Activated naive CD4-positive, alpha-beta T cell treated with anti-CD3 and anti-CD28 coated beads, Interleukin-2, amount 50 U/mL, for 72 hours (primary cell): ENCODE measurements at regions not wholly inside any gene's neighbourhood (a gene's known extent, or its start where the extent isn't known, plus 50 kb on each side); places are given as distances from the start of the nearest gene placed in this dataset.

Experiments
- ATAC-seq, 2 donors: fragments of 150-1000 bp; cut with Tn5 transposase; 2 replicates each; pipeline ENCODE4 v1.10.0; 2021; ENCODE audit warnings: mild to moderate bottlenecking in 2 of 2, moderate library complexity in 2 of 2
- DNase-seq, 2 donors: peaks; one replicate each; pipeline ENCODE4 v3.0.0; 2021 to 2022; ENCODE audit warnings: low spot score in 2 of 2
- H3K27ac Mint-ChIP-seq, 2 donors: one replicate each; pipeline ENCODE4 v1.8.0; 2022; ENCODE audit warnings: mild to moderate bottlenecking in 2 of 2, mixed read lengths in 2 of 2
- H3K36me3 Mint-ChIP-seq, 2 donors: one replicate each; pipeline ENCODE4 v1.8.0; 2022; ENCODE audit warnings: mixed read lengths in 2 of 2
- H3K9me3 Mint-ChIP-seq, 2 donors: one replicate each; pipeline ENCODE4 v1.8.0; 2022; ENCODE audit warnings: mixed read lengths in 2 of 2

GRCh38 chr9:85258823-85259370 lies 482.9 kb downstream of the AGTPBP1 start:
- peak; percentile 26 to 68 for ATAC-seq
- peaks cover 7 to 17% of the 10 kb centered on the region in 2 donors for H3K9me3 Mint-ChIP-seq
- peak in 1 of 2 donors; percentile 5 for DNase-seq
- no peak overlapping the region for H3K27ac Mint-ChIP-seq
- H3K36me3 Mint-ChIP-seq: peaks cover 0 to 6% of the 10 kb centered on the region in 2 donors

GRCh38 chr9:85258236-85258635 lies 483.5 kb downstream of the AGTPBP1 start:
- peaks cover 0 to 6% of the 10 kb centered on the region in 2 donors for H3K36me3 Mint-ChIP-seq
- ATAC-seq (no peak), DNase-seq (no peak)
- peaks cover 7 to 17% of the 10 kb centered on the region in 2 donors for H3K9me3 Mint-ChIP-seq
- no peak overlapping the region for H3K27ac Mint-ChIP-seq

DNA sequence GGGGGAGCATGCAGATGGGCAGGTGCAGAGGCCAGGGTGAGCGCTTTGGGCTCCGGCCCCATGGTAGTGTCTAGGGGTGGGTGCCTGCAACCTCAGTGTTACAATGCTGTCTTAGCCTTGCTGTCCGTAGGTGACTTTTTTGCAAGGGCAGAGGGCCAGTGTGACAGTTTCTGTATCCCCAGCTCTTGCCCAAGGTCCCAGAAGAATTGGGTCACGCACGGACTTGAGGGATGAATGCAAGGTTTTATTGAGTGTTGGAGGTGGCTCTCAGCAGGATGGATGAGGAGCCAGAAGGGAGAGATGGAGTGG lies 492.5 kb downstream of the AGTPBP1 start:
- no peak for ATAC-seq
- H3K36me3 Mint-ChIP-seq: no peaks in the 10 kb centered on the region
- no peaks in the 10 kb centered on the region for H3K9me3 Mint-ChIP-seq

GRCh38 chr9:85248514-85249312 lies 493.0 kb downstream of the AGTPBP1 start:
- Mint-ChIP-seq H3K9me3 (no peaks in the 10 kb centered on the region), H3K27ac (no peak overlapping the region), H3K36me3 (no peaks in the 10 kb centered on the region)
- ATAC-seq: no peak
- no peak for DNase-seq

More for the DNA sequence above, 492.5 kb downstream of the AGTPBP1 start:
- DNase-seq: no peak
- no peak overlapping the region for H3K27ac Mint-ChIP-seq

- H3K36me3 Mint-ChIP-seq: no peaks in the 10 kb centered on the region
- ATAC-seq (no peak), DNase-seq (no peak)
- H3K9me3 Mint-ChIP-seq: no peaks in the 10 kb centered on the region
- no peak overlapping the region for H3K27ac Mint-ChIP-seq
Measured at GRCh38 chr9:85246541-85246940, 495.2 kb downstream of the AGTPBP1 start.

- Mint-ChIP-seq H3K36me3 (peaks cover 0 to 2% of the 10 kb centered on the region in 2 donors), H3K27ac (no peak overlapping the region), H3K9me3 (peaks cover 2 to 6% of the 10 kb centered on the region in 2 donors)
- ATAC-seq (no peak), DNase-seq (no peak)
Measured at GRCh38 chr9:85244856-85245255, 496.9 kb downstream of the AGTPBP1 start.

- H3K9me3 Mint-ChIP-seq: peaks cover 11 to 15% of the 10 kb centered on the region in 2 donors
- ATAC-seq: no peak
- H3K36me3 Mint-ChIP-seq: peaks cover 0 to 10% of the 10 kb centered on the region in 2 donors
- no peak for DNase-seq
- no peak overlapping the region for H3K27ac Mint-ChIP-seq
Measured at GRCh38 chr9:85243977-85244376, 497.8 kb downstream of the AGTPBP1 start.

DNA sequence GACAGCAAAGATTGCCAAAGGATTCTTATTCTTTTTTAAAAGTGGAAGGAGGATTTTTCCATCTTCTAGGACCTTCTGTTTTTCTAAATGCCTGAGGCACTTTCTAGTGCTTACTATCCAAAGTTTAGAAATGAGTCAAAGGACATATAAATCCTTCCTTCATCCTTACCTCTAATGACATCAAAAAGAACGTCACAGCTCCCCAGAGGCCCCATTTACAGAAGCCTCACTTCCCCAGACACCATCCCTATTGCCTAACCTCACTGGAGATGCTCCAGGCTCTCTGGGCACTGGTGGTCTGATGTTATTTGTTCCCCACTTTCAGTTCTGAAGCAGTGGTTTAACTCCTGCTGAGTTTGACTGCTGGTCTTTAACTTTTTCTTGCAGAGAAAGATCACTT lies 504.3 kb downstream of the AGTPBP1 start:
- Mint-ChIP-seq H3K36me3 (peaks cover 0 to 11% of the 10 kb centered on the region in 2 donors), H3K27ac (no peak overlapping the region), H3K9me3 (peaks cover 16 to 19% of the 10 kb centered on the region in 2 donors)
- DNase-seq: no peak
- no peak for ATAC-seq

DNA sequence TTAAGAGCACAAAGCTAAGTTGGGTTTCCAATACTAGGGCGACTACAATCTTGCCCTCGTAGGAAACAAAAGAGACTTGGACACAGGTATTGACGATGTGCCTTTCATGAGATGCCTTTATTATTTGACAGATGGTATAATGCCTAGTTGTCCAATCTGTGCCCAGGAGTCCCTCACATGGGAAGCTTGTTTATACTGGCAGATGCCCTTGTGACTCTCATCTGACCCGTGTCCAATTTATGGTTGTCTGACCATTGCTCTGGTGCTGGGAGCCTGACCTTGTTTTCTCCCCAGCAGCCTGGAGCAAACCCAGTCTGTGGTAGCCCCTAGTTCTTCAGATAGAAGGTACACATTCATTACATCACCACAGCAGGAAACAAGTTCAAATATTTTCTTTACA lies 511.7 kb downstream of the AGTPBP1 start:
- H3K27ac Mint-ChIP-seq: no peak overlapping the region
- ATAC-seq (no peak), DNase-seq (no peak)
- H3K36me3 Mint-ChIP-seq: no peaks in the 10 kb centered on the region
- H3K9me3 Mint-ChIP-seq: peaks cover 4 to 5% of the 10 kb centered on the region in 2 donors

DNA sequence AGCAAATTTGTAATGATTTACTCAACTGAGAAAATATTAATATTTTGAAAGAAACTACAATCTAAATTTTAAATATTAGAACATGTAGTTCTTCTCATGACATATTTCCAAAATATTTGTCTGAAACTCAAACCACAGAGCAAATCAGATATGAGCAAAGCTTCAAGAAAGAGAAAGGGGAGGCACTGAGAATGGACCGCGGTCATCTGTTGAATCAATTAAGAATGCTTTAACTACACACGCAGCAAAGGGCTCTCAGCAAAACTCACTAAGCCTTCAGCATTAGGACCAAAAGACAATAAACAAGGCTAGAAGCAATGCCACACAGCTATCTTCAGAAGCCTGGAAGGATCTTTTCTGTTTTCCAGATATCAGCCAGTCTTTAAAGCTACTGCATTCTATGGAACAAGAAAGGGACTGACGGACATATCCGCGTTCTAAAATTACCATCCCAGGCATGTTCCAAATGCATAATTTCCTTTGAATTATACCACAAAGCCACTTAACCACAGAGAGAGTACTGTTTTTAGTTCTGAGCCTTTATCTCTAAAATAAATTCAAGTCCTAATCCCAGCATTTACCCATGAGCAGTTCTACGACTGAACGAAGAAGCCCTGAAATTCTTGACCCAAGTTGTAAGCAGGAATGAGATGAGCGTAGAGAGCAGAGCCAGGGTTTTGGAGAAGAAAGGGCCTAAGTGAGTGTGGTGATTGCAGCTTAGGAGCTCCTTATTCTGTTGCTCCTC lies 513.5 kb downstream of the AGTPBP1 start:
- H3K27ac Mint-ChIP-seq: no peak overlapping the region
- no peaks in the 10 kb centered on the region for H3K36me3 Mint-ChIP-seq
- ATAC-seq: no peak
- H3K9me3 Mint-ChIP-seq: no peaks in the 10 kb centered on the region
- DNase-seq: no peak

- H3K27ac Mint-ChIP-seq: no peak overlapping the region
- no peak for ATAC-seq
- no peaks in the 10 kb centered on the region for H3K9me3 Mint-ChIP-seq
Measured at GRCh38 chr9:85225180-85225579, 516.6 kb downstream of the AGTPBP1 start.

GRCh38 chr9:85224729-85225128 lies 517.0 kb downstream of the AGTPBP1 start:
- ATAC-seq: no peak
- no peak overlapping the region for H3K27ac Mint-ChIP-seq
- no peaks in the 10 kb centered on the region for H3K9me3 Mint-ChIP-seq
- no peak for DNase-seq
- H3K36me3 Mint-ChIP-seq: no peaks in the 10 kb centered on the region

More at GRCh38 chr9:85225180-85225579, 516.6 kb downstream of the AGTPBP1 start:
- H3K36me3 Mint-ChIP-seq: no peaks in the 10 kb centered on the region
- no peak for DNase-seq

DNA sequence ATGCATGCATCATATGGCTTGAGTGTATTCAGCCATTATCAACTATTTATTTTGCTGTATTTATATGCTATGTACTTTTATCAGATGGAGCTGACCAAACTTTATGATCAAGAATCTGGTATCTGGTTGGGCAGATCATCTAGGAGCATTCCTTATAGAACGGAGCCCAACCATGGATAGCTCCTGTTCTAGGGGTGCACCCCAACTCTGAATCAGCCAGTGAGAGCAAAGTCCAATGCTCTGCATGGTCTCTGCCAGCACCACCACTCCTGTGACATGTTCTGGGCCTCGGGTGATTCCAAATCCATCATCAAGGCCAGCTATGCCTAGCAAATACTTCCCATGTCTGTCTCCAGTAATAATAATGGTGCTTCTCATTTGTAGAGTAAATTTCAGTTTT lies 517.5 kb downstream of the AGTPBP1 start:
- Mint-ChIP-seq H3K27ac (no peak overlapping the region), H3K9me3 (no peaks in the 10 kb centered on the region), H3K36me3 (no peaks in the 10 kb centered on the region)
- no peak for DNase-seq
- ATAC-seq: no peak

DNA sequence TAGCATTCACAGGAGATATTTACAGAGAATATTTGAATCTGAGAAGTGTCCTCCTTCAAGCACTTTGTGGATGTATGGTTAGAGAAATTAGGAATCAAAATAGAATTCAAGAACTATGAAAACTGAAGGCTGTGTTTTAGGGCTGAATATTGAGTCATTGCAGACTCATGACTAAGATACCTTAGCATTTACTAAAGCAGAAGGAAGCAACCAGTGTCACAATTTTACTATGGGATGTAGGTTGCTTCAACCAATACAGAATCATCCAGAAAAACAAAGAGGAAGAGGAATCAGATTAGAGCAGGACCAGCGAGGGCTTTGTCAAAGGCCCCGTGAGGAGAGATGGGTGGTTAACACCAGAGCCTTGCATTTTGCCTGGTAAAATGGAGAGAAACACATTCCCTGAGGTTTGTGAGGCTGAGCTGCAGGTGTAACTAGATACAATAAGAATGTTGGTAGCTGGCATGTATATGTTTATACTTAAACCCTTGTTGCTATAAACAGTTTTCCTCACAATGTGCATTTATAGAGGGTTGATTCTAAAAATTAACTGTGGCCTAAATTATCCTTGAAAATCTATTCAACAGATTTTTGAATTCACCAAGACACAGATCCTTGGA lies 518.1 kb downstream of the AGTPBP1 start:
- ATAC-seq: no peak
- no peak for DNase-seq
- no peaks in the 10 kb centered on the region for H3K36me3 Mint-ChIP-seq
- no peak overlapping the region for H3K27ac Mint-ChIP-seq
- no peaks in the 10 kb centered on the region for H3K9me3 Mint-ChIP-seq

DNA sequence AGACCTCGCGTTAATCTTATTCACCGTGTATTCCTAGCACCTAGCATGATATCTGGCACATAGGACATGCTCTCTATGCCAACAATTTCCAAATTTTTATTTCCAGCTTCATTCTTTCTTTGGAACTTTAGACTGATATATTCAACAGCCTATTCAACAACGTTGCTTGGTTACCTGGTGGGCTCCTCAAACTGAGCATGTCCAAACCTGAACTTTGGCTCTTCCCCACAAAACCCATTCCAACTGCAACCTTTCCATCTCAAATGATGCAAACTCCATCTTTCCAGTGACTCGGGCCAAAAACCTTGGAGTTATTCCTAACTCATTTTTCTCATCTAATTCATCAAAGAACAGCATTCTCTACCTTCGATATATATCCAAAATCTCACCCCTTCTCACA lies 525.2 kb downstream of the AGTPBP1 start:
- ATAC-seq (no peak), DNase-seq (no peak)
- Mint-ChIP-seq H3K27ac (no peak overlapping the region), H3K36me3 (no peaks in the 10 kb centered on the region), H3K9me3 (peaks cover 0 to 3% of the 10 kb centered on the region in 2 donors)

- H3K36me3 Mint-ChIP-seq: no peaks in the 10 kb centered on the region
- H3K9me3 Mint-ChIP-seq: peaks cover 0 to 3% of the 10 kb centered on the region in 2 donors
- H3K27ac Mint-ChIP-seq: no peak overlapping the region
- DNase-seq: no peak
- no peak for ATAC-seq
Measured at GRCh38 chr9:85215961-85216360, 525.8 kb downstream of the AGTPBP1 start.

- no peaks in the 10 kb centered on the region for H3K36me3 Mint-ChIP-seq
- DNase-seq: no peak
- no peak for ATAC-seq
- H3K9me3 Mint-ChIP-seq: peaks cover 0 to 3% of the 10 kb centered on the region in 2 donors
- no peak overlapping the region for H3K27ac Mint-ChIP-seq
Measured at GRCh38 chr9:85215416-85215815, 526.3 kb downstream of the AGTPBP1 start.
